Embryonic facial prominence (tissue), 1 donor: ENCODE measurements at regions not wholly inside any gene's neighbourhood (a gene's known extent, or its start where the extent isn't known, plus 50 kb on each side); places are given as distances from the start of the nearest gene placed in this dataset.

ENCODE experiments used
- DNase-seq: peaks from one replicate; pipeline ENCODE4 v3.0.0-alpha.2; 2016; ENCODE audit errors: extremely low spot score

DNA sequence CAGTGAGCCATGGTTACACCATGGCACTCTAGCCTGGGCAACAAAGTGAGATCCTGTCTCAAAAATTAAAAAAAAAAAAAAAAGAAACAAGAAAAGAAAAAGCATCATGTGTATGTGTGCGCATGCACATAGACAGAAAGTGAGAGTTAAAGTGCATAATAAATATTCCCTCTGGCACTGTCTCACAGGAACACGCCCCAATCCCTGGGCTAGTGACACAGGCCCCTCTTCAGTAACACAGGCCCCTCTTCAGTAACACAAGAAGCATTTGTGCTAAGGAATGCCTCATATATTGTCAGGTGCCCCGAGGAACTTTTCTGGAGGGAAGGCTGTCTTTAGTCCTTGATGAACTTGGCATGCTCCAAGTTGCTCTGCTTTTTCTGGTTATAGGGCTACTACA, 57.5 kb downstream of the RPL27A start:
- DNase-seq, result no peak

DNA sequence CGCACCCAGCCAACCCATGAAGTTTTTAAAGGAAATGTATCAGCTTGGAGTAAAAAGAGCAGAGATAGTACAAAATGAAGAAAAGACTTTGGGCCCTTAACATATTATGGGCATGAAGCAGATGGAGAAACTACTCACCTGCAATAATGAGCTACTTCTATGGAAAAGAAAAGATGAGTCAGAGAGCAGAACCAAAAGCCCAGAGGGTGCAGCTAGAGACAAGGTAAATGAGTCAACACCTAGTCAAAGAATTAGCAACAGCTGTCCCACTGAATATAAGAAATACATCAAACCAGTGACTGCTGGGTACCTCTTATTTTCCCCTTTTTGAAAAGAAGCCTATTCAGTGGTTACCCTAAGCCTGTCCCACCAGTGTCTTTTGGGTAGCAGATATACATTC, 61.8 kb downstream of the RPL27A start:
- no peak for DNase-seq

DNA sequence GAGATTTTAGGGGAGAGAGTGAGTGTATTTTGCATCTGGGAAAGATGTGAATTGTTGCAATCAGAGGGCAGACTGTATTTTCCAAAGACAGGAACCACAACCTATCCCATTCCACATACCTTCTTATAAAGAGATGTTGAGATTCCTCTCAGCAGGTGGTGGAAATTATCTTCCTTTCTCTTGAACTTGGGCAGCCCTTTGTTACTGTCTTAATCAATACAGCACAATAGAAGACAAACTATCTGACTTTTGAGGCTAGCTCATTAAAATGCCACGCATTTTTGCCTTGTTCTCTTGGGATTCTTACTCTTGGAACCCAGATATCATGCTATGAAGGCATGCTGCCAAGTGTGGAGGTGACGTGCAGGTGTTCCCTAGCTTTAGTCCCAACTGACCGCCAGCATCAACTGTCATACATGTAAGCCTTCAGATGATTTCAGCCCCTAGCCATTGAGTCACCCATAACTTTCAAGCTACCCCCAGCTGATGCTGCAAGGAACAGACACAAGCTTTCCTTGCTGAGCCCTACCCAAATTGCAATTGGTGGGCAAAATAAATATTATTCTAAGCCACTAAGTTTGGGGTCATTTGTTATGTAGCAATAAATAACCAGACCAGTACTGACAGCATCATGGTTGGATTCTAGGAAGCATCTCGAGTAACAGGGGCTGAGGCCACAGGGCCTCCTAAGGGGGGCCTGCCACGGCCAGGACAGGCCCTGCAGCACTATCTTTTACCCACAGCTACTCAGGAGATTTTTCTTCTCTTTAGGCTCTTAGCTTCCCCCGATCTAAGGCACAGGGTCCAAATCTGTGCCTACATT, 63.0 kb downstream of the RPL27A start:
- no peak for DNase-seq

DNA sequence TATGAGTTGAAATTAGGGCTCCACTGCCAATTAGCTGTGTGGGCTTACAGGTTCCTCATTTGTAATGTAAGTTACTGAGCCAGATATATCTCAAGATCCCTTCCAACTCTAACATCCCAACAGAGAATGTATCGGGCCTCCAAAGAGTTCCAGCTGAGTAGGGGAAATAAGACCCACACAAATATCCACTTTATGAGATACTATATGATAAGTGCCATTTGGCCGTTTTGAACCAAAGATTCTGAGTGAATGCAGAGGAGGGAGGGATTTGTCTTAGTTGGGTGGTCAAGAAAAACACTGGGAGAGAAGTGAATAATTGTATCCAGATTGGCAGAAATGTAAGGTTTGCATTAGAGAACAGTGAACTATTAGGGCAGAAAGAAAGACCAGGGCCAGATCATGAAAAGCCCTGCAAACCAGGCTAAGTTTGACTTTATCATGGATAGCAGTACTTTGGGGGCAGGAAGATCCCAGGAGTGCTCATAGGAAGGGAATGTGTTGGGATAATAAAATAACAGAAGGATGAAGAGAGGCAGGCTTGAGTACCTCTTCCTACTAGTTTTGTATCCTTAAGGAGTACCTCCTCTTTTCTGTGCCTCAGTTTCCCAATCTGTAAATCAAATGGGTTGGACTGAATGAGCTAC, 63.9 kb downstream of the RPL27A start:
- no peak for DNase-seq

DNA sequence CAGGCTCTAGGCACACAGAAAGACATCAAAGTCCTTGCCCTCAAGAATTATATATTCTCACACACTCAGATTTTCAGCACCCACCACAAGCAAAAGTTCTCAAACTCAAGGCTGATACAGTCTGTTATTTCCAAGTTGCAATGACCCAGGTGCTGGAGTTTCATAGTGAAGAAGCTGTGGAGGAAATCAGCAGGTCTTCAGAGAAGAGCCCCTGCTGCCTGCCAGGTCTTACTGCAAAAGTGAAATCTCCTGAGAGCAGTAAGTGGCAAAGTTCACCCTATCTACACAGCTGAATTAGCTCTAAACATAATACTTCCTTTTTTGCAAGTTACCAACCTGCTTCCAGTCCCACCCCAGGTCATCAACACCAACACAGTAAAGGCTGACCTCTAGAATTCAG, 64.6 kb downstream of the RPL27A start:
- no peak for DNase-seq

DNA sequence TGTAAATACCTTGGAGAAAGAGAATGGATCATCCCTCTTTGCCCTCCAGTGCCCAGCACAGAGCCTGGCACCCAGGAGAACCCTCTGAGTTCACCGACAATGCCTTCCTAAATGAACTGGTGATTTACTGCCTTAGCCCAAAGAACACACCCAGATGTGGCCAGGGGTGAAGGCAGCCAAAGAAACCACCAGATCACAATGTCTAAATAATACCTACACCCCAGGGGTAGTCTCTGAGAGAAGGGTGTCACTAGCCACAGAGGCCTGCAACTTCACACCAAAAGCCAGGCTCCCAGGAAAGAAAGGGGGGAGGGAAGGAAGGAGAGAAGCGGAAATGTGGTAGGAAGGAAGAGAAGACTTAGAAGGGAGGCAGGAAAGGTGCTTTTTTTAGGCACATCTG, 65.7 kb downstream of the RPL27A start:
- DNase-seq, result no peak

DNA sequence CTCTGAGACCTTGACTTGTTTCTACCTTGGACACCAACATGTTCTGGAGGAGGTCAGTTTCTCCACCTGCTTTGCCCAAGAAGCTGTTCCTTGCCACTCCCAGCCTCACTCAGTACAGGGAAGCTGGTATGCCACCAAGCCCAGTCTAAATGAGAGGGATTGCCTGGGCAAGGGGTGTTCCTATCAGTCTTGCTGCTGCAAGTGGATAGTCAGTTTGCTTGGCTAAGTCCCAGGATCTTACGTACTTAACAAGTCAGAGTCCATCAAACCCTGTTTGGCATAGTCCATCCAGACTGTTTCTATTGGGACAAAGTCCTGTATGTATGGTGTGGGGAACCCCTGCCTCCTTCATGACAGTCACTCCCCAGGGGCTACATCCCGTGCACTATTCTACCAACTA, 66.6 kb downstream of the RPL27A start:
- DNase-seq, result no peak

DNA sequence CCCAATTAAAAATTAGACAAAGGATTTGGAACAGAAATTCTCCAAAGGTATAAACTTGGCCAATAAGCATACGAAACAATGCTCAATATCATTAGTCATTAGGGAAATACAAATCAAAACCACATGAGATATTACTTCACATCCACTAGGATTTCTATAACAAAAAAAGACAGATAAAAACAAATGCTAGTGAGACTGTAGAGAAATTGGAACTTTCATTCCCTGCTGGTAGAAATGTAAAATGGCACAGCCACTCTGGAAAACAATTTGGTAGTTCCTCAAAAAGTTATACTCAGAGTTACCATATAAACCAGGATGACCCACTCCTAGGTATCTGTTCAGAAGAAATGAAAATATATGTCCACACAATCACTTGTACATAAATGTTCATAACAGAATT, 71.6 kb downstream of the RPL27A start:
- DNase-seq, result no peak

DNA sequence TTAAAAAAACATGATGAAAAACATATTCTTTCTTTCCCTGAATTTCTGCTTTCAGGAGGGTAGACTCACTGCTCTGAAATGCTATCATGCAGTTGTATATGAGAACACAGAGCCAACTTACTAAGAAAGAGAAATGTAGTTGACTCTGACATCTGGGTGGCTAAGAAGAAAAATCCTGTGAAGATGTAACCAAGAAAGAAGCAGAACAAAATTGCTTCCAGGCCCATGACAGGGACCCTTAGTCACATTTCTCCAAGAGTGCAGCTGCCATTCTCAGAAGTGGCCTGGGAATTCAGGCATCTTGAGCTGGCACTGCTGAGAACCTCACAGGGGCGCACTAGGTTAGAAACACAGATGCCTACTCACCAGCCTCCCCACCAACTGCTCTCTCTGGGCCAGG, 73.6 kb downstream of the RPL27A start:
- DNase-seq, result no peak

DNA sequence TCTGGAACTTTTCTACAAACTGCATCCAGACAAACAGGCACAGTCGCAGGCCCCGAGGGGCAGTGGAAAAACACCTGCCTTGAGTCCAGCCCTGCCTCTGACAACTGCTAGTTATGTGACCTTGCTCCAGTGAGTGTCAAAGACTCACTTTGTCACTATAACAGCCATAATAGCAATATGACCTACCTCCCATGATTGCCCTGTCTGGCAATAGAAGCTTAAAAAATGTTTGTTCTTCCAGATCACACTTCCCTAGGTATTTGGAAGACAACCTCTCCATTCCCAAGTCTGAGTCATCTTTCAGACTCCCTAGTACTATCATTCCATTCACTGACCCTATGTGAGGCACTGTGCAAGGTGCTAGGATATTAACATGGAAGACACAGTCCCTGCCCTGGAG, 74.5 kb downstream of the RPL27A start:
- no peak for DNase-seq

DNA sequence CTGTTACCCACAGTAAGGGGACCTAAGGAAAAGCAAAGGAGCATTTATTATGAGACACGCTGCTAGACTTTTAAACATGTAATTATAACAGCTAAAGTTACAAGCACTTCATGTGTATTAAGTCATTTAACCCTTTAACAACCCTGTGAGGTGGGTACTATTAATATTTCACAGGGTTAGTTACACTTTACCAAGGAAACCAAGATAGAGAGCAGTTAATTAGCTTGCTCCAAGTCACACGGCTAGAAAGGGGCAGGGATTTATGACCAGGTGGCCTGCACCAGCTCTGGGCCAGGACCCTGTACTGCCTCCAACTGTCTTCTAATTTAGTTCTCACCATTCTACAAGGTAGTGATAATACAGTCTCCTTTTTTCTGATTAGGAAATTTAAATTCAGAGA, 74.9 kb downstream of the RPL27A start:
- no peak for DNase-seq

DNA sequence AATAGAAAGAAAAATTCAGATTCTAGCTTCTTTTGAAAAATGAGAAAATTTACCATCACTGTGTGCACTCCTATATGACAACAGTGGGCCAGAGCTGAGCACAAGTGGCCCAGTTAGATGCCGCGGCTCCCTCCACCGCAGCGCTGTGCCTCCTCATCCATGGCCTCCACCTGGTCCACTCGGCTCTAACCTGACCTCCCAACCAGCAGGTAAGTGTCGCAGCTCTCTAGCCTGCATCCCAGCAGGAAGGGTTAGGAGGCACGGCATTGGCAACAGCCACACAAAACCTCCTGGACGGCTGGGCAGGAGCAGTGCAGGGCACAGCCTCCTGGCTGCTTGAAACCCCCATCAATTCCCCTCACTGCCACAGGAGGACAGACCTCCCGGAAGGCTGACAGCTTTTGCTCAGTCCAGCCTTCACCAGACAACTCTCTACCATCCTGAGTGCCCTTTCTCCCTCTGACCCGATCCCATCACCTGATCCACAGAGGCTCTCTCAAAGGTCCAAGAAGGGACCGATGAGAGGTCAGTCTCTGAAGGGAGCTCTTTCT, 76.1 kb downstream of the RPL27A start:
- DNase-seq, result no peak

DNA sequence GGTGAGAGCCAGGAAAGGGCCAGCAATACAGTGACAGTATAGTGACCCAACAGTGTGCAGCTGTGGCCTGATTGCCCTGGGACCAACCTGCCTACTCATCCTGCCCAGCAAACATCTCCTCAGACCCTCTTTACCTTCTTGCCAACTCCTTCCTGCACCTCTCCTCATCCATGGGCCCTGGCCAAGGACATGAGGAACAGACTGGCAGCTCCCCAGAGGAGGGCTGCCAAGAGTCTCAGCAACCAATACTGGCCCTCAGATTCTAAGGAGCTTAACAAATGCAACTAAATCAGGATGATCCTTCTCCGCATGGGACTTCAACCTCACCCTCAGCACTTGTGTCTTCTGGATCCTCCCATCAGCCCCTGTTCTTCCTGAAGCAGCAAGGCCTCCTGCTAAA, 77.0 kb downstream of the RPL27A start:
- DNase-seq, result no peak

DNA sequence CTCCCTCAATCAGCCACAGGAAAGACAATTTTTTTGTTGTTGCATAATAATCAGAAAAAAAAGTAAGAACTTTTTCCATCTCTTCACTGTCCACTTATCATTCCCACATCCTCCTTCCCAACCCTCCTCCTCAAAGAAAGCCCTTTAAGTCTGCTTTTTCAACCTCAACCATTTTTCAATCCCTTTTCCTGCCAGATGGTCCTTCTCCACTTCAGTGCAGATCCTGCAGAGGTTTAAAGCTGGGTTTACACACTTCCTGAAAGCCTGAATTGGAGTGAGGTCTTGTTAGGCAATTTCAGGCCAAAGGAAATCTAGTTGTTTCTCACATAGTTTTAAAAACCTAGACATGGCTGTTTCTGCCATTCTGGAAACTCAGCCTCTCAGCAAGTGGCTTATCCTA, 78.3 kb downstream of the RPL27A start:
- no peak for DNase-seq

DNA sequence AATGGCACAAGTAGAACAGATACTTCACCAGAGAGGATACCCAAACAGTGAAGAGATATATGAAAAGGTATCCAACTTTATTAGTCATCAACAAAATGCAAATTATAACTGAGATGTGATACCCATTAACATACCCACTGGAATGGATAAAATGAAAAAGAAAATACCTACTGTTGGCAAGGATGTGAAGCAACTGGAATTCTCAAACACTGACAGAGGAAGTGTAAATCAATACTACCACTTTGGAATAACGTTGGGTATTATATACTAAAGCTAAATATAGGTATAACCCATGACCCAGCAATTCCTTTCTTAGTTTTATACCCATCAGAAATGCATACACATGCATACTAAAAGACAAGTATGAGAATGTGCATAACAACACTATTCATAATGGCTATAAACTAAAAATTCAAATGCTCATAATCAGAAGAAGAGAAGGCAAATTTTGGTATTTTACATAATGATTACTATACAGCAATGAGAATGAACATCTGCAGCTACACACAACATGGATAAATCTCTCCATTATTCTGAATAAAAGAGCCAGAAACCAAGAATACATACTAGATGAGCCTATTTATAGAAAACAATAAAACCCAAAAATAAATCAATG, 80.6 kb downstream of the RPL27A start:
- no peak for DNase-seq

DNA sequence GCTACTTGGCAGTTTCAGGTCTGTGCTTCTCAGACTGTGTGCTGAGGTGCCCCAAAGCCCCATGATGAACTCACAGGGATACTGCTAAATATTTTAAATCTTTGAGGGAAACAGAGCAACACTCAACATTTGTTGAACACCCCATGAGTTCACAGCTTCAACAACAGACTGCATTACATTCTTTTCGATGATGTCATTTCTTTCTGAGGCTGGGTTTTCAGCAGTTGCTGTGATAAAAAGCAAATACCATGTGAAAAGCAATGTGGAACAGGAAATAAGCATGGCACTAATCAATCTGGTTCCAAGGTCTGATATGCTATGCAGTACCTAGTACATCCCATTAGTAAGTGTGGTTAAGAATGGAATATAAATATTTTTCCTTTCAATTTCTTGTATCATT, 82.7 kb downstream of the RPL27A start:
- DNase-seq, result no peak

DNA sequence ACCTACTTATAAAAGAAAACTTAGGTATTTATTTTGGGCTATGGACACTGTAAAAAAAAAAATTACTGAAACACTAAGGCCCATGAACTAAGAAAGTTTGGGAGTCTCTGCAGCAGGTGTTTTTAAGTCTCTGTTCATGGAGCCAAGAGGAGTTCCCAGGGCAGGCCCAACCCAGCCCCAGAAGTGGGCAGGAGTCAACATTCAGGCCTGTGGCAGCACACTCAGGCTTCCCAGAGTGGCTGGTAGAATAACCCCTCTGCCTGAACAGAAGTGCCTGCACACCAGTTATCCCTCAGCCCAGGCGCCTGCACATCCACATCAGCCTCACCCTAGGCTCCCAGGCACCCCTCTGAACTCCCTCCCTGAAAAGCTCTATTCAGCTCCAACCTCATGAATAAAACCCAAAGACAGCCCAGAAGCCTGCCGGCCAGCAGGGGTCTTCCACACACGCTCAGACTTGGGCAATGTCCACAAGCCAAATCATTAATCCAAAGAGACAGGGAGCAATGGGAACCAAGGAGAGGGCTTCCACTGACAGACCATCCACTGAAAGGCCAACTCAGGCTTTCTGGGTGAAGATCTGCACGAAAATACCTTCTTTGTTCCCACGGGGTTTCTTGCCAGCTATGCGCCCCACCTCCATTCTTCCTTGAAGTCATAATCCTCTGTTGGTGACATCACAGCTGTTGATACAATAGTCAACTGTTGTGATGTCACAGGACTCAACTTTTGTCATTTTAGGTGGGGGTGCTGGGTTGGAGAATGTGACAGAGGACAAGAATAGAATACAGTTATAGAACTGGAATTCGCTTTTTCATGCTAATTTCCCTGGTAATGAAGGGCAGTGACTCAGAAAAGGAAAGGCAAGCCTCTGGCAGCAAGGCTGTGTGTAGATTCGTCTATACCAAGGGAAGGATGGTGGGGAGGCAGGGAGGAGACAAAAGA, 83.7 kb downstream of the RPL27A start:
- DNase-seq, result no peak

DNA sequence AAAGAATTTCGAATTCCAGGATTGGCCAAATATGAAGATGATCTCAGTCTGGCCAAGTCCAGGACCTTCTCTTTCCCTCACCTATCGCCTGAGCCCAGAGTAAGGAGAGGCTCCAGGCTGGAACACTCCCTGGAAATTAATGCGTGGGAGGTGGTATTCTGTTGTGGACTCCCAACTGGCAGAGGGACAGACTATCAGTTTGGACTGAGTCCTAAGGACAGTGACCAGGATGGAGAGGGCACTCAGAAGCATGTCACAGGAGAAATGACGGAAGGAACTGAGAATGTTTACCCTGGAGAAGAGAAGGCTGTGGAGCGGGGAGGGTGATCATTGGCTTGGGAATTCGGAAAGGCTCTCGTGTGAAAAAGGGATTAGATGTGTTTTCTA, 84.4 kb downstream of the RPL27A start:
- no peak for DNase-seq

DNA sequence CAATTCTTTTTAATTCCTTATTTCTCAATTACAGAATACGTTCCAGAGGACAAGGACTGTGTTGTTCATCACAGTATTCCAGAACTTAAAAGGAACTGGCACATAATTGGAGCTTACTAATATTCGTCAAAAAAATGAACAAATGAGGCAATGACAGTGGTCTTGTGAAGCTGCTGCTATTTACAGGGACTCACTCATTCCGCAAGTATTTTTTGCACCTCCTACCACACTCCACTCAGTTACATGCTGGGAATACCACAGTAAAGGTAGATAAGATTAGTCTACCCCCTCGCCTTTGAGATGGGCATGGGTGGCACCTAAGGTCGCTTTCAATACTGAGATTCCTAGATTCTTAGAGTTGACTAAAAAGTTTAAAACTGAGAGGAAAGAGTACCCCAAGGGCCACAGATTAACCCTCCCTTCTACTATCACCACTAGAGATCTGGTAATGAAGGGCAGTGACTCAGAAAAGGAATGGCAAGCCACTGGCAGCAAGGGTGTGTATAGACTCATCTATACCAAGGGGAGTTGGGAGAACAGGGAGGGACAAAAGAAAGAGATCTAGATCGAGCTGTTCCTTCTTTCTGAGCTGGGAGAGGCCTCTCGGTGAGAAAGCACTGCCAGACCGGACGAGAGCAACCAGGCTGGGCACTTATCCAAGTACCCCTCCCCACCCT, 85.0 kb downstream of the RPL27A start:
- DNase-seq, result no peak

DNA sequence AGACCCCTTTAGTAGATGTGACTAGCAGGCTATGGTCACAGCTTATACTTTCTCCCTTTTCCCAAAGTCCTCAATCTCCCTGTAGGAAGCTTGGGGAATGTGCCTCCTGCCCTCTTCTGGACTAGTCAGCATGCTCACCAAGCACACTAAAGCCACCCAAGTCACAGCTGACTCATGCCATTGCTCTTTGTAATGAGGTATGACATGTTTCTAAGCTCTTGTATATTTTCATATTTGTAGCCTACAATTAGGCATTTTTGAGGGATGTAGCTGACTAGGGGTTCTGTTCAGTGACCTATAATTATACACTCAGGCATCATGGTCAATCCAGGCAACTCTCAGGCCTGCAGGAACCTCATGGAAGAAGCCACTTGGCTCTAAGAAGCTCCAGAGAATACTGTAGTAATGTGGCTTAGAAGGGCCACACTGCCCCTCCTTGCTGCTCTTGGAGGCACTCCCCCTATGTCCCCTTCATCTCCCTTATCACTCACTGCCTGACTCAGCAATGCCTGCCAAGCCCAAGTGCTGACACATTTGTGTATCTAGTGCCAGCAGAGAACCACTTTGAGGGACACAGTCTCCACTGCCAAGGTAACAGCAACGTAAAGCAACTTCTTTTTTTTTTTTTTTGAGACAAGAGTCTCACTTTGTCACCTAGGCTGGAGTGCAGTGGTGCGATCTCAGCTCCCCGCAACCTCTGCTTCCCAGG, 86.2 kb downstream of the RPL27A start:
- DNase-seq, result no peak
